Pancreas (tissue), 10 donors: ENCODE measurements at regions not wholly inside any gene's neighbourhood (a gene's known extent, or its start where the extent isn't known, plus 50 kb on each side); places are given as distances from the start of the nearest gene placed in this dataset.
A peak's percentile ranks its signal among the peaks of the same experiment; 100 is the strongest.

Source experiments
- ATAC-seq, 4 donors: fragments of 200-7000 bp; cut with Tn5 transposase; one replicate each; pipeline versions ENCODE4 v1.8.0 to v1.9.1; 2020; ENCODE audit warnings: mild to moderate bottlenecking in 4 of 4, moderate library complexity in 4 of 4
- DNase-seq, 6 donors: peaks; one replicate each; pipeline ENCODE4 v3.0.0-alpha.2; 2020
- FAIRE-seq: peaks from 2 replicates; lab custom pipeline; 2012; peaks lifted over from hg19 to GRCh38; lab: Jason Lieb, UNC
- H3K27ac ChIP-seq, 4 donors: fragments of 200-600 bp; sonication (generic); 1 replicate in 3 of 4; 2 replicates in 1 of 4; pipeline versions ENCODE4 v1.5.0 to v1.8.0; 2020
- H3K27me3 ChIP-seq, 4 donors: fragments of 200-600 bp; one replicate each; pipeline ENCODE4 v1.8.0; 2021
- H3K36me3 ChIP-seq, 3 donors: fragments of 200-600 bp; sonication (generic) in 1 of 3; one replicate each; pipeline versions ENCODE4 v1.5.0 to v1.8.0; 2020 to 2021
- H3K4me1 ChIP-seq, 3 donors: fragments of 200-600 bp; one replicate each; pipeline ENCODE4 v1.8.0; 2021
- H3K4me3 ChIP-seq, 4 donors: fragments of 200-600 bp; sonication (generic) in 2 of 4; one replicate each; pipeline versions ENCODE4 v1.5.0 to v1.8.0; 2020 to 2021
- H3K9me3 ChIP-seq, 4 donors: fragments of 200-600 bp; one replicate each; pipeline ENCODE4 v1.8.0; 2021
- WGBS, 2 donors: extraction: QIAGEN DNeasy Blood & Tissue Kit; methylation state at CpG; one replicate each; pipeline ENCODE4 v1.1.7; 2013; 5-methylcytosine and 5-hydroxymethylcytosine counted together
- intact Hi-C, 3 donors: fragments of 100-400 bp; cut with DNase I; formaldehyde crosslinking; loops; one replicate each; pipeline versions ENCODE4 v1.11.1 to v1.14.2; 2022
- TF ChIP-seq, protein P1 (sequence below), 4 donors: fragments of 200-600 bp; sonication (generic) in 3 of 4; IDR thresholded peaks; one replicate each; pipeline versions ENCODE4 v1.5.0 to v1.8.0; 2021; ENCODE audit warnings: antibody characterized with exemption in 4 of 4
- donor health status: healthy with polysubstance abuse.
- donor health status: DM: no; HTN: no; CAD: no; lungs with moderate emphysema.
- donor health status: DM: no; HTN: no; CAD: no.
- donor health status: control.
- donor health status: control.
- donor health status: Bipolar disorder and iron deficiency.
- donor health status: DM: yes; HTN: yes; CAD: no.
- donor health status: DM: no; HTN: no; CAD: no.
- donor health status: DM: no; HTN: no; CAD: no.
- donor health status: DM: yes; HTN: yes; CAD: no.

DNA sequence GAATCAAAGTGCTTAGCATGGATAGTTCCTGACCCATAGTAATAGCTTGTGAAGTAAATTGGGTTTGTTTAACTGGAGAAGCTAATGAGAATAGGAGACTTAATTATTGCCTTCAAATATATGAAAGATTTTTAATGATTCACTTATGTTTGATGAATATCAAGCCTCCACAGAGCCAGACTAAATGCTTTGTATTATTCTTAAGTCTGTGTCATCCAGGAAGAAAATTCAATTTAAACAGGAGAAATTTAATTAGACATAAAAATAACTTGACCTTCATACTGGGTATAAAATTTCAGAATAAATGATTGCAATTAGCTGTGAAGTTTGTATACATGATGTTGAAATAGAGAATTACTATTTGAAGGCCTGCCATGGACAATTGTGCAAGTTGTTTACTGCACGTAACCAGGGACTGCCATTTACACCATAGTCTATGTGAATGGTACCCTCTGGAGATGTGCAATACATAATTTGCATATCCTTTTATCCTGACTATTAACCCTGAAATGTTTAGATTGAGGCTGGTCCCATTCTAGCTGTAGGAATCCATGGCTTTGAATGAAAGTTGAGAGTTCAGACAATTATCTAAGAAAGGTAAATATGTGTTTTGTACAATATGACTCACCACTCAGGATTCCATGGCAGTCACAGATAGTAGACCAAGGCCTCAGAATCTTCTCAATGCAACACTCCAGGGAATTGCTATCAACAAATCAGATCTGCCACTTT lies 133.5 kb upstream of the IL12B start:
- Histone ChIP-seq H3K27me3 (no peaks in the 10 kb centered on the region), H3K9me3 (no peaks in the 10 kb centered on the region), H3K36me3 (no peaks in the 10 kb centered on the region), H3K4me1 (no peaks in the 10 kb centered on the region), H3K4me3 (no peak overlapping the region), H3K27ac (no peak overlapping the region)
- TF ChIP-seq, protein P1, sequence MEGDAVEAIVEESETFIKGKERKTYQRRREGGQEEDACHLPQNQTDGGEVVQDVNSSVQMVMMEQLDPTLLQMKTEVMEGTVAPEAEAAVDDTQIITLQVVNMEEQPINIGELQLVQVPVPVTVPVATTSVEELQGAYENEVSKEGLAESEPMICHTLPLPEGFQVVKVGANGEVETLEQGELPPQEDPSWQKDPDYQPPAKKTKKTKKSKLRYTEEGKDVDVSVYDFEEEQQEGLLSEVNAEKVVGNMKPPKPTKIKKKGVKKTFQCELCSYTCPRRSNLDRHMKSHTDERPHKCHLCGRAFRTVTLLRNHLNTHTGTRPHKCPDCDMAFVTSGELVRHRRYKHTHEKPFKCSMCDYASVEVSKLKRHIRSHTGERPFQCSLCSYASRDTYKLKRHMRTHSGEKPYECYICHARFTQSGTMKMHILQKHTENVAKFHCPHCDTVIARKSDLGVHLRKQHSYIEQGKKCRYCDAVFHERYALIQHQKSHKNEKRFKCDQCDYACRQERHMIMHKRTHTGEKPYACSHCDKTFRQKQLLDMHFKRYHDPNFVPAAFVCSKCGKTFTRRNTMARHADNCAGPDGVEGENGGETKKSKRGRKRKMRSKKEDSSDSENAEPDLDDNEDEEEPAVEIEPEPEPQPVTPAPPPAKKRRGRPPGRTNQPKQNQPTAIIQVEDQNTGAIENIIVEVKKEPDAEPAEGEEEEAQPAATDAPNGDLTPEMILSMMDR (IDR thresholded peaks at IDR 0.05), result no peak
- DNase-seq (no peak), ATAC-seq (no peak), FAIRE-seq (no peak)
- WGBS, 2 donors, result 72 to 86% methylated on average over 1 of the region's 1 CpG
- intact Hi-C loops, result no loop called here

DNA sequence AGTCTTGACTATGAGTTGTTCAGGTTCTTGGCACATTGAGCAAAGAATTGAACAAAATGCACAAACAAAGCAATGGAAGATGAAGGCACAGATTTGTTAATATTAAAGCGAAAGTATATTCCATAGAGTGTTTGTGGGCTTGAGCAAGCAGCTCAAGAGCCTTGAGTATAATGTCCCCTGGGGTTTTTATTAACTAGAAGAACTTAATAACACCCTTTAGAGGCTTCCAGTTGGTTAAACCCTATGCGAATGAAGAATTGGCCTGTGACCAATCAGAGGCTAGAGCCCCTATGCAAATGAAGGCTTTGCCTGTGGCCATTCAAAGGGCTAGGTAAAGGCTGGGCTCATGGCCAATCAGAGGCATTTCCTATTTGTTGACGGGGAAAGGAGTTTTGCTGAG lies 135.3 kb upstream of the IL12B start:
- no peaks in the 10 kb centered on the region for H3K9me3 ChIP-seq
- FAIRE-seq (no peak), ATAC-seq (no peak), DNase-seq (no peak)
- no peaks in the 10 kb centered on the region for H3K4me1 ChIP-seq
- no peaks in the 10 kb centered on the region for H3K36me3 ChIP-seq
- TF ChIP-seq, protein P1 (IDR thresholded peaks at IDR 0.05), result no peak
- intact Hi-C loops, result no loop called here
- no peaks in the 10 kb centered on the region for H3K27me3 ChIP-seq
- no peak overlapping the region for H3K4me3 ChIP-seq
- WGBS, 2 donors, result 77 to 79% methylated on average over 3 of the region's 3 CpGs
- H3K27ac ChIP-seq, result no peak overlapping the region

DNA sequence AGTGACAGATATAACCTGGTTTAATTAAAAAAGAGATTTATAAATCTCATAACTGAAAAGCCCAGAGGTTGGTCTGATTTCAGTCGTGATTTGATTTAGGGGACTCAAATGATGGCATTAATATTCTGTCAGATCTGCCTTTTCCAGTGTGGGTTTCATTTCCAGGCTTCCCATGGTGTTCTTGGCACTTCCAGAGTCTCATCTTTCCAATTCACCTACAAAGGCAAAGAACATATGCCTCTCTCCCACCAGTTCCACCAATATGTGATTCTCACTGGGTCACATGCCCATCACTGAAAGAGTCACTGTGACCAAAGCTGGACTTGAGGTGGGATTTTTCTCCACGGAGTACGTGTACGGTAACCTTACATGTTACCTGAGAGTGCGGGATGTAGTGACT lies 137.4 kb upstream of the IL12B start:
- H3K27ac ChIP-seq, result no peak overlapping the region
- intact Hi-C loops, result no loop called here
- H3K4me3 ChIP-seq, result no peak overlapping the region
- H3K9me3 ChIP-seq, result no peaks in the 10 kb centered on the region
- H3K27me3 ChIP-seq, result no peaks in the 10 kb centered on the region
- DNase-seq (no peak), ATAC-seq (no peak), FAIRE-seq (no peak)
- TF ChIP-seq, protein P1 (IDR thresholded peaks at IDR 0.05), result no peak
- no peaks in the 10 kb centered on the region for H3K36me3 ChIP-seq
- WGBS, 2 donors, result 78 to 89% methylated on average over 5 of the region's 5 CpGs
- H3K4me1 ChIP-seq, result no peaks in the 10 kb centered on the region

DNA sequence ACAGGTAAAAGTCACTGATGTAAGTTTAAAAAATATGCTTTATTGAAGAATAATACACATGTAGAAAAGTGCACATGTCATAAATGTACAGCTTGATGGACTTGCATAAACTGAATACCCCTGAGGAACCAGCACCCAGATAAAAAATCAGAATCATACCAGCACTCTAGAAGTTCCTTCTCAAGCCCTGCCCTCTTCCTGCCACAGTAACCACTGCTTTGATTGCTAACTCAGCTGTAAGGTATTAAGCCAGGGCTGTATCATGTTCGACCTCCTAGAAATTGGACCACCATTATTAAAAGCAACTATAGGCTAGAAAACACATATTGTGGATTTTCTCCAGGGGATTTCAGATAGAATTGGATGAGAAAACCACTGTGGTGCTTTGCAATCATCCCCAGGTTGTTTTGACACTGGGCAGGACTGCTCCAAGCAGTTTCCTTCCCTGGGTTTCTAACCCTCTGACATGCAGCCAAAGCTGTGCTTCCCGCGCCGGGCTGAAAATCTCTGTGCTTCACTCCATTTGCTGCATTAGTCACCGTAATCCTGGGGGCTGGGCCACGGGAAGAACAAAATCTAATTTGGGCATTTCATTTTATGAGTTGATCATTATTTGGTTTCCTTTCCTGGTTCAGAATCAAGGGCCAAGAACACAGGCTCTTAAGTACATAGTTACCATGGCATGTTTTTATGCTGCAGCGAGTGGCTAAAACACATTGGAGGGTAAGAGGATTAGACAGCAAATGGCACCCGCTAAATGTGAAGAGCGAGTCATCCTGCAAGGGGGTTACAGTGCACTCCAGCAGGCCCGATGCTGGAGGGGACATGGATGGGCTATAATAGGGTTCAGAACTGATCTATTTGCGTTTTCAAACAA lies 139.4 kb upstream of the IL12B start:
- H3K4me3 ChIP-seq, result no peak overlapping the region
- H3K4me1 ChIP-seq, result no peaks in the 10 kb centered on the region
- no peaks in the 10 kb centered on the region for H3K9me3 ChIP-seq
- TF ChIP-seq, protein P1 (IDR thresholded peaks at IDR 0.05), result no peak
- peak in 2 of 4 donors; percentile 53 to 77 for ATAC-seq
- no peak for FAIRE-seq
- no peaks in the 10 kb centered on the region for H3K36me3 ChIP-seq
- 61 to 71% methylated on average over 11 of the region's 11 CpGs for WGBS, 2 donors
- H3K27me3 ChIP-seq, result no peaks in the 10 kb centered on the region
- intact Hi-C loops, result no loop called here
- no peak overlapping the region for H3K27ac ChIP-seq
- no peak for DNase-seq
